Activated T-cell treated with anti-CD3 and anti-CD28 coated beads, Interleukin-2, amount 50 U/mL, for 48 hours (primary cell): ENCODE measurements at regions not wholly inside any gene's neighbourhood (a gene's known extent, or its start where the extent isn't known, plus 50 kb on each side); places are given as distances from the start of the nearest gene placed in this dataset.
A peak's percentile ranks its signal among the peaks of the same experiment; 100 is the strongest.
"Not testable (repeated sequence)": the region's sequence is repeated elsewhere in the genome, so short reads cannot be mapped to it uniquely, and the experiment has no call there.

Experiments
- DNase-seq, 2 experiments: peaks; one replicate each; pipeline ENCODE4 v3.0.0-alpha.2; 2020

GRCh38 chr9:15113288-15113687 is 193.7 kb downstream of the TTC39B start:
- no peak for DNase-seq

- no peak for DNase-seq
These were observed 195.9 kb downstream of the TTC39B start for GRCh38 chr9:15111071-15111470.

- peak; percentile 21 to 30 for DNase-seq
These were observed 194.7 kb upstream of the FREM1 start for GRCh38 chr9:15104826-15105420.

- DNase-seq, result no peak
These were observed 193.1 kb upstream of the FREM1 start for GRCh38 chr9:15103290-15103689.

- DNase-seq, result no peak
These were observed 190.9 kb upstream of the FREM1 start for GRCh38 chr9:15101095-15101494.

DNA sequence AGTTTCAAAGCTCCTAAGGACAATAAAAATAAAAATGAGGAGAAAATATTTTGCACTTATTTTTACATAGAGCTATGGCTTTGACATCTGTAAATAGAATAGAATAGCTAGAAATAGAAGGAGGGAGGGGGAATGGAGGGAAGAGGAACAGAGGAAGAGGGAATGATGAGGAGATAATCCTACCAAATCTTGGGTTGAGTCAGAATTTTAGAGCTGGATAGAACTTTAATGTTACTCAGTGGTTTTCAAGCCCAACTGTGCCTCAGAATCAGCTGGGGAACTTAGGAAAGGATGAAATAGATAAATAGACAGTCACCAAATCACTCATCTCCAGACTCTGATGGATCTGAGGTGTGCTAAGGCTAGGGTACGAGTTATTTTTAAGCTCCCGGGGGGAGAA is 190.3 kb upstream of the FREM1 start:
- DNase-seq, result no peak

DNA sequence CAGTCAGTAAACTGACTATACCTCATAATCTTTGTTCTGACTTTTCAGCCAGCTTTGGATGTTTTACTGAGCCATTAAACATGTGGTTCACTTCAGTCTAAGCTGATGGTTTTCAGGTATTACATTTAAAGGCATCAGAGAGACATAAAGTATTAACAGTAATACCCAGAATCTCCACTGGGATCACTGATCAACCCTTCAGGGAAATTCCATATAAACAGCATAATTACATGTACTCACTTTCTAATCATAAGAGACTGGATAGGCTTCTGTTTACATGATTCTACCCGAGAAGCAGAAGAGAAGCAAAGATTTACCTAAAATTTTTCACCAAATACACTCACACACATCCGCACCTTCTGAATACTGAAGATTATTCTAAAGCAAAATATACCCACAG is 186.7 kb upstream of the FREM1 start:
- DNase-seq, result no peak

- DNase-seq, result no peak
These were observed 176.6 kb upstream of the FREM1 start for GRCh38 chr9:15086778-15087324.

DNA sequence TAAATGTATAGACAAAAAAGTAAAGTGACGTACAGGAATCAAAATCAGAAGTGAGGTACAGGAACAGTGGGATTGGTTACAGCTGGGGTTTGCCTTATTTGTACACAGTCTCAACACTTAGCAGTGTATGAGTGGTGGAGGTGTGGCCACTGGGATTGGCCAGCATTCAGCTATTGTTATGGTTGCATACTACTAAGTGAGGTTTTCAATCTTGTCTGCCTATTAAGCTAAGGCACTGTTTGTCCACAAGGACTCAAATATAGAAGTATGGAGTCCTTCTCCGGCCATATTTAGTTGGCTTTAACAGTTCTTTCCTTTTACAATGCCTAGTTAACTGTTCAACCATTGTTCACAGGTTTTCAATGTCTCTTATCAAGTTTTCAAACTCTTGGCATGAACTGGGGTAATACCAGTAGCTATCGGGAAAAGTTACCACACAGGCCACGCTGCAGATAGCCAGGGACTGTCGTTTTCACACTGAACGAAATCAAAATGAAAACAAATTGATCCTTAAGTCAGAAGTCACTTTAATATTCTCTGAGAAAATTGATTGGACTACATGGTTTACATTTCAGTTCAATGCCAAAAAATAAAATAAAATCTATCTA is 176.0 kb upstream of the FREM1 start:
- no peak for DNase-seq

DNA sequence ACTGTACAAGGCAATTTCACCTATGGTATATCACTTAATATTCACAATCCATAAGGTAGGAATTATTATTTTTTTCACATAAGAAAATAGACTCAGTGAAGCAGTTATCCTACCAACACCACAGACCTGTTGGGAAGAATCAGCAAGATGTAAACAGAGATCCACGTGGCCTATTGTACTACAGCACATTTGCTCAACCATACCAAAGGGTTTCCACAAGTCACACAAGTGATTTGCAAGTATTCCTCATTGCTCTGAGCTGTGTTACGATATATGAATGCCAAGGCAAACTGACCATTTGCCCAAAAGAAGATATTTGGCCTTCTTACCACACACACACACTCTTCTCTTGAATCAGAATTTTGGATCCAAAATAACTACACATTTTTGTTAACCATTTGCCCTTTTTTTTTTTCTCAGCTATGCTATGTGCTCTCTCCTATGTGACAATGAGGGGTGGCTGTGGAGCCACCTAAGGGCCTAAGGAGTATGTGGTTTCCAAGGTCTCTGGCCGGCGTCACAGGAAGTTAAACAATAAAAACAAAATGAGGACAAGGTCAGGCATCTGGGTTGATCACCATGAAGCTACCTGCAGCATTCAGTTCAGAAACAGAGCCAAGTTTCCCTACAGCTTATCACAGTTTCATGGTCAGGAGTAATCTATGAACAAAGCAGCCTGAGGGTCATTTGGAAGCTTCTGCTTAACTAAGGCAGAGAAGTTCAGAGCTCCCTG is 171.0 kb upstream of the FREM1 start:
- DNase-seq, result no peak

DNA sequence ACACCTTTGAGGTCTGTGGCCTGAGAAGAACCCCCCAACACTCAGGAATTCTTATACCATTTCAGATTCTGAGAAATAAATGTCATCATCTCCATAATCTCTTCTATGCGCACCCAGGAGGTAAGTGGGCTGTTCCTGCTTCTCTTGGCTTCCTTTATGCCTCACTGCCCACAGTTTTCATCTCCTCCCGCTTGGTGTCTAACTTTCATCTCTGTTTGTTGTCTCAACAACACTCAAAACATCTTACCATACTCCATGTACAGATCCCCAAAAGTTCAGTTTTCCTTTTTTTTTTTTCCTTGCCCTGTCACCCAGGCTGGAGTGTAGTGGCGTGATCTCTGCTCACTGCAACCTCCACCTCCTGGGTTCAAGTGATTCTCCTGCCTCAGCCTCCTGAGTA is 170.2 kb upstream of the FREM1 start:
- DNase-seq, result no peak

DNA sequence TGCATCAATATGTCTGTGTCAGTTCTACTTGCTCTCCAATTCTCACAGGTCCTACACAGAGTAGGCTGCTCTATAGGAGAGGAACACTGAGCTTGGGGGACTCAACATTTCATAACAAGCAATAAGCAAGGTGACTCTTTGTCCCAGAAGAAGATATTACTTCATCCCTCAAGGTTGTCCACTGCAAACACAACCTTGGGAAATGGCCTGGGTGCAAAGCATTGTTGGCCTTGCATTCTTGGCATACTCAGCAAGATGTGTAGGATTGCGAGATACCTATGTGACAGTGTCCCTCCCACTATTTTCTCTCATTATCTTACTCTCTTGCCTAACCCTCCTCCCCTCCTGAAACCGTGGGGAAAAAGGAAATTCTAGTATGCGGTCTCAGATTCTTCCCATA is 169.8 kb upstream of the FREM1 start:
- no peak for DNase-seq

GRCh38 chr9:15077946-15078729 is 167.9 kb upstream of the FREM1 start:
- no peak for DNase-seq

- DNase-seq, result no peak
These were observed 163.4 kb upstream of the FREM1 start for GRCh38 chr9:15073620-15074019.

DNA sequence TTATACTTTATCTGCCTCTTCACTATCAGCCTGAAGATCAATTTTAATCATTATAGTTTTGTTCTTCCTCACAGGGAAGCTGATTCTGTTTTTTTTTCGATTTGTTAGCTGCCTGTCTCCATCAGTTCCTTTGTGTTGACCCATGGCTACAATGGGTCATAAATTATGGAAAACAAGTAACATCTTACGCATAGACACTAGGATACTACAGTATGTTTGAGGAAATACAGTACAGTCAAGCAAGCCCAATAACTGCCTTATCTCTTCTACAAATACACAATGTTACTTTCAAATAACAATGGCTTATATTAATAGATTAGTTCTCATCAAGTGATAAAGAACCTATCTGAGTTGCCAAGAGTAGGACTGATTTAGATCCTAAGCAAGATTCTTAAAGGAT is 160.5 kb upstream of the FREM1 start:
- no peak for DNase-seq

DNA sequence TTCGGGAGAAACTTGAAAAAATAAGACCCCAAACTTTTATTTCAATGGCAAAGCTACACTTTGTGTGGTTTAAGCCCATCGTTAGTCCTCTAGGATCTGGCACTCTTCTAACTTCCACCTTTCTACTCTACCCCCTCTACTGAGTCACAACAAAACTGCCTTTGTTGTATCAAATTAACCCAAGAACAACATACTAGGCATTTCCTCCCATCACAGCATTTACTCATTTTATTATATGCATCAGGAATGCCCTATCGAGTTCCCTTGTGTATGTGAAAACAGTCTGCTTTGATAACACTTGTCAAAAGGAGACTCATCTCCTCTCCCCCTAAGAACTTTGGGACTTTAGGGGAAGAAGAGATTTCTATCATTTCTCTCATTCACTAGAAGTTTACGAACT is 158.9 kb upstream of the FREM1 start:
- DNase-seq, result no peak

- DNase-seq, result no peak
These were observed 158.0 kb upstream of the FREM1 start for GRCh38 chr9:15068261-15068660.

- DNase-seq, result no peak
These were observed 148.8 kb upstream of the FREM1 start for GRCh38 chr9:15059003-15059402.

- DNase-seq, result no peak
These were observed 148.0 kb upstream of the FREM1 start for GRCh38 chr9:15058236-15058635.

DNA sequence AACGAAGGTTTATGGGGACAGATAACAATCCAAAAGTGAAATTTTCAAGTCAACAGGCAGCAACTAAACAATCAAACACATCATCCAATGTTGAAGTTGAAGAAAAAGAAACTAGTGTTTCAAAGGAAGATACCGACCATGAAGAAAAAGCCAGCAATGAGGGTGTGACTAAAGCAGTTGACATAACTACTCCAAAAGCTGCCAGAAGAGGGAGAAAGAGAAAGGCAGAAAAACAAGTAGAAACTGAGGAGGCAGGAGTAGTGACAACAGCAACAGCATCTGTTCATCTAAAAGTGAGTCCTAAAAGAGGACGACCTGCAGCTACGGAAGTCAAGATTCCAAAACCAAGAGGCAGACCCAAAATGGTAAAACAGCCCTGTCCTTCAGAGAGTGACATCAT is 145.1 kb upstream of the FREM1 start:
- not testable (repeated sequence) for DNase-seq

- DNase-seq, result no peak
These were observed 138.5 kb upstream of the FREM1 start for GRCh38 chr9:15048772-15049171.

DNA sequence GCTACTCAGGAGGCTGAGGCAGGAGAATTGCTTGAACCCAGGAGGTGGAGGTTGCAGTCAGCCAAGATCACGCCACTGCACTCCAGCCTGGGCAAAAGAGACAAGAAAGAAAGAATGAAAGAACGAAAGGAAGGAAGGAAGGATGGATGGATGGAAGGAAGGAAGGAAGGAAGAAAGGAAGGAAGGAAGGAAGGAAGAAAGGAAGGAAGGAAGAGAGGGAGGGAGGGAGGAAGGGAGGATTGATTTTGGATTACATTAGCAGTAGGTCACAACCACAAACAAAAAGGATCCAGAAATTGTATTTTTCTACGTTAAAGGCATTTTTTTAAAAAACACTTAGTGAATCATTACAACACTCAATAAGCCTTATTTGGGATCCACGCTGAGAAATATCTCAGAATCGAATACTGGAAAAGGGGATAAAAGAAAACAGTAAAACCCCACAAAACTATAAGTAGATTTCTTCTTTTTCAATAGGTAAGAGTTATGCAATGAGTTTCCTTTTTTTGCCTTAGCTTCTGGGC is 136.9 kb upstream of the FREM1 start:
- DNase-seq, result no peak

GRCh38 chr9:15033316-15033715 is 123.1 kb upstream of the FREM1 start:
- DNase-seq, result no peak
